ENCODE measurements at regions not wholly inside any gene's neighbourhood (a gene's known extent, or its start where the extent isn't known, plus 50 kb on each side); places are given as distances from the start of the nearest gene placed in this dataset.

- Histone ChIP-seq H3K4me2 (ENCODE audit: low read length) (no peak overlapping the region), H3K27ac (ENCODE audit: low read depth, low read length) (no peak overlapping the region), H3K27me3 (ENCODE audit: insufficient read depth, low read length) (no peaks in the 10 kb centered on the region), H2AFZ (ENCODE audit: low read depth, low read length, poor library complexity, severe bottlenecking) (no peak overlapping the region), H3K36me3 (ENCODE audit: control insufficient read depth in 1 of 2, insufficient read depth in 2 of 2, low read length in 2 of 2) (no peaks in the 10 kb centered on the region), H3K4me3 (replicated peaks in 1 of 2; ENCODE audit: low read depth in 1 of 2, low read length in 2 of 2) (no peak overlapping the region), H3K4me1 (ENCODE audit: control insufficient read depth in 1 of 2, insufficient read depth in 2 of 2, low read length in 2 of 2) (no peaks in the 10 kb centered on the region), H3K9ac (ENCODE audit: low read length) (no peak overlapping the region), H4K20me1 (ENCODE audit: insufficient read depth) (no peaks in the 10 kb centered on the region), H3K9me3 (ENCODE audit: control insufficient read depth in 1 of 2, insufficient read depth in 1 of 2, low read depth in 1 of 2, low read length in 2 of 2) (peaks cover 0 to 6% of the 10 kb centered on the region in 2 experiments; a peak in 2 of 4 replicates), H3K9me2 (ENCODE audit: insufficient read depth) (no peaks in the 10 kb centered on the region), H3K79me2 (ENCODE audit: insufficient read depth, low read length) (no peaks in the 10 kb centered on the region)
- ChIA-PET POLR2A (no interaction called here), RAD21 (ENCODE audit: low non-redundant PET in 1 of 2, low total read pairs in 2 of 2, uncharacterized antibody in 2 of 2, unreplicated experiment in 2 of 2) (no interaction called here), CTCF (no interaction called here)
- intact Hi-C loops (cut with micrococcal nuclease), result no loop called here
- TF ChIP-seq ELF1 (IDR thresholded peaks at IDR 0.05; ENCODE audit: borderline replicate concordance, low read depth) (no peak), SRF (IDR thresholded peaks at IDR 0.05; ENCODE audit: low read depth) (no peak), SIN3A (IDR thresholded peaks at IDR 0.05; ENCODE audit: low read depth) (no peak), ATF3 (IDR thresholded peaks at IDR 0.05) (no peak), POLR2AphosphoS5 (IDR thresholded peaks at IDR 0.05; ENCODE audit: low read depth, low read length) (no peak), ZNF274 (IDR thresholded peaks at IDR 0.05; ENCODE audit: low read depth, low read length) (no peak), EZH2 (IDR thresholded peaks at IDR 0.05) (no peak), SP1 (IDR thresholded peaks at IDR 0.05; ENCODE audit: low read depth) (no peak), EZH2phosphoT487 (IDR thresholded peaks at IDR 0.05; ENCODE audit: borderline replicate concordance) (no peak)
- TF ChIP-seq, protein P1, sequence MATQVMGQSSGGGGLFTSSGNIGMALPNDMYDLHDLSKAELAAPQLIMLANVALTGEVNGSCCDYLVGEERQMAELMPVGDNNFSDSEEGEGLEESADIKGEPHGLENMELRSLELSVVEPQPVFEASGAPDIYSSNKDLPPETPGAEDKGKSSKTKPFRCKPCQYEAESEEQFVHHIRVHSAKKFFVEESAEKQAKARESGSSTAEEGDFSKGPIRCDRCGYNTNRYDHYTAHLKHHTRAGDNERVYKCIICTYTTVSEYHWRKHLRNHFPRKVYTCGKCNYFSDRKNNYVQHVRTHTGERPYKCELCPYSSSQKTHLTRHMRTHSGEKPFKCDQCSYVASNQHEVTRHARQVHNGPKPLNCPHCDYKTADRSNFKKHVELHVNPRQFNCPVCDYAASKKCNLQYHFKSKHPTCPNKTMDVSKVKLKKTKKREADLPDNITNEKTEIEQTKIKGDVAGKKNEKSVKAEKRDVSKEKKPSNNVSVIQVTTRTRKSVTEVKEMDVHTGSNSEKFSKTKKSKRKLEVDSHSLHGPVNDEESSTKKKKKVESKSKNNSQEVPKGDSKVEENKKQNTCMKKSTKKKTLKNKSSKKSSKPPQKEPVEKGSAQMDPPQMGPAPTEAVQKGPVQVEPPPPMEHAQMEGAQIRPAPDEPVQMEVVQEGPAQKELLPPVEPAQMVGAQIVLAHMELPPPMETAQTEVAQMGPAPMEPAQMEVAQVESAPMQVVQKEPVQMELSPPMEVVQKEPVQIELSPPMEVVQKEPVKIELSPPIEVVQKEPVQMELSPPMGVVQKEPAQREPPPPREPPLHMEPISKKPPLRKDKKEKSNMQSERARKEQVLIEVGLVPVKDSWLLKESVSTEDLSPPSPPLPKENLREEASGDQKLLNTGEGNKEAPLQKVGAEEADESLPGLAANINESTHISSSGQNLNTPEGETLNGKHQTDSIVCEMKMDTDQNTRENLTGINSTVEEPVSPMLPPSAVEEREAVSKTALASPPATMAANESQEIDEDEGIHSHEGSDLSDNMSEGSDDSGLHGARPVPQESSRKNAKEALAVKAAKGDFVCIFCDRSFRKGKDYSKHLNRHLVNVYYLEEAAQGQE (IDR thresholded peaks at IDR 0.05; ENCODE audit: low read depth), result no peak
- TF ChIP-seq, protein P2, sequence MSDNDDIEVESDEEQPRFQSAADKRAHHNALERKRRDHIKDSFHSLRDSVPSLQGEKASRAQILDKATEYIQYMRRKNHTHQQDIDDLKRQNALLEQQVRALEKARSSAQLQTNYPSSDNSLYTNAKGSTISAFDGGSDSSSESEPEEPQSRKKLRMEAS (IDR thresholded peaks at IDR 0.05), result no peak
- DNase-seq (ENCODE audit: low read depth, low spot score) (no peak), ATAC-seq (no peak)
- no TSS peak for BruUV-seq (replicated peaks)
Measured at GRCh38 chr5:156147261-156147943, 179.6 kb upstream of the SGCD start.
